Astrocyte (in vitro differentiated cells and primary cell): ENCODE measurements at regions not wholly inside any gene's neighbourhood (a gene's known extent, or its start where the extent isn't known, plus 50 kb on each side); places are given as distances from the start of the nearest gene placed in this dataset.

Experiments used
- CTCF ChIP-seq: IDR thresholded peaks from 2 replicates; pipeline ENCODE4 v1.5.1; 2011; ENCODE audit warnings: low read depth, mild to moderate bottlenecking, inconsistent platforms, low read length, moderate library complexity; ENCODE audit not compliant: insufficient read depth
- EZH2 ChIP-seq: IDR thresholded peaks from 2 replicates; pipeline ENCODE4 v1.6.1; 2012; ENCODE audit warnings: mild to moderate bottlenecking, low read length, inconsistent platforms; ENCODE audit not compliant: insufficient read depth

GRCh38 chr18:34643989-34644388, 66.1 kb upstream of the DTNA start:
- TF ChIP-seq CTCF (no peak), EZH2 (no peak)
